Stomach (tissue), 4 donors: ENCODE measurements at regions not wholly inside any gene's neighbourhood (a gene's known extent, or its start where the extent isn't known, plus 50 kb on each side); places are given as distances from the start of the nearest gene placed in this dataset.

Source experiments
- CTCF ChIP-seq, 7 experiments: fragments of 450-650 bp in 4 of 7; fragments of 200-600 bp in 3 of 7; sonication (generic) in 3 of 7; IDR thresholded peaks; one replicate each; pipeline ENCODE4 v1.5.1; 2016 to 2019; ENCODE audit warnings: antibody characterized with exemption in 7 of 7, control low read depth in 2 of 7, mild to moderate bottlenecking in 1 of 7
- EP300 ChIP-seq: sonication (generic); formaldehyde crosslinking; IDR thresholded peaks from one replicate; pipeline ENCODE4 v1.6.1; 2017; ENCODE audit warnings: antibody characterized with exemption
- POLR2A ChIP-seq, 4 donors: fragments of 450-650 bp; IDR thresholded peaks; one replicate each; pipeline ENCODE4 v1.6.1; 2016; ENCODE audit warnings: antibody characterized with exemption in 4 of 4, control low read depth in 2 of 4, mild to moderate bottlenecking in 1 of 4, moderate library complexity in 1 of 4
- POLR2AphosphoS5 ChIP-seq, 3 donors: sonication (generic); formaldehyde crosslinking; IDR thresholded peaks; one replicate each; pipeline ENCODE4 v1.6.1; 2016; ENCODE audit warnings: antibody characterized with exemption in 3 of 3

GRCh38 chr1:194176212-194176611 is 989.8 kb upstream of the B3GALT2 start:
- TF ChIP-seq CTCF (IDR thresholded peaks at IDR 0.05) (no peak), POLR2AphosphoS5 (IDR thresholded peaks at IDR 0.05) (no peak), EP300 (no peak), POLR2A (IDR thresholded peaks at IDR 0.05) (no peak)
